ENCODE measurements at regions not wholly inside any gene's neighbourhood (a gene's known extent, or its start where the extent isn't known, plus 50 kb on each side); places are given as distances from the start of the nearest gene placed in this dataset.

DNA sequence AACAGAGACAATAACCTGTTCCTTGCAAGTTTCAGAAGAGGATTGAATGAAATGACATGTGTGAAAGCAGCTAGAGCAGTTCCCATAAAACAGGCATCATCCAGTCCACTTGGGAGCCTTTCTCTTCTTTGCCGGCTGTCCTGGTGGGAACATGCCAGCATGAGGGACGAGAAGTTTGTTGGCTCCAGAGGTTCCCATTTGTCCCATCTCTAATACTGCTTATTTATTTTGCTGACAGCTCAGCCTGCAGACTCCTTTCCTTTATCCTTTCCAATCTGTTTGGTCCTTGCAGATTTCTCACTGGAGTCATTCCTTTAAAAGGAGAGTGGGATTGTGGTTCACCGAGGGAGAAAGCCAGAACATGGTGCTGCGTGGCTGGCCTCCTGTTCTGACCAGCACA is 321.5 kb upstream of the CLINT1 start:
- DNase-seq = no peak

DNA sequence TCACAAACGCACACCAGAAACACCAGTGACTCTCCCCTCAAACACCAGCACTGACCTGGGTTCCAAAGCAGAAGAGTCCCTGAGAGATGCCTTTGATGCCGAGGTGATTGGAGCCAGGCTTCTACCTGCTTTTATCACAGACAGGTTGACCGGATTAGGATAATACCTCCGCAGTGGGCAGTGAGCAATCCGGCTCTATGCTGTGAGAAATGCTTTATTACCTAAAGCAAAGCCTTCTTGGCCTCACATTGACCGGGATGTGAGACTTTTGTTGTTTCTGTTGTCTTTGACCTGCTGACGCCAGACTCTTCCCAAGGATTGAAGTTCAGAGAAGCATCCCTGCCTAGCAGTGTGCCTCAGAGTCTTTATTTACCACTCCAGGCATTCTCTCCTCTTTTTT is 320.3 kb upstream of the CLINT1 start:
- DNase-seq = no peak

DNA sequence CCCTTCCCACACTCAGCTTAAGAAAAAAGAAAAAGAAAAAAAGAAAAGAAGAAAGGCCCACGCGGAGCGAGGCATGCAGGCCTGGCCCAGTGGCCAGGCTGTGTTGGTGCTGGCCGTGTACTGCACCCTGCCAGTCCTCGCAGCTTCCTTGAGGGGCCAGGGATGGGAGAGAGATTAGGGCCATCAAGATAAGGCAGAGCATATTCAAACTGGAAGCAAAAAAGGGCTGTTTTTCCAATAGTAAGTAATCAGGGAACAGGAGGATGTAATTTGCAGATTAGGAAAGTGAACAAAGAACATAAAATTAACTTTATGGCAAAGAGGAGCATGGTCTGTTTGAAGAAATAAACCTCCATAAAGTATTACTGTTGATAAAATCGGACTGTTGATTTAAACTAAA is 319.6 kb upstream of the CLINT1 start:
- no peak for DNase-seq

- DNase-seq = no peak
Observed at GRCh38 chr5:158177146-158177545, 318.2 kb upstream of the CLINT1 start.

GRCh38 chr5:158175934-158176481 is 317.1 kb upstream of the CLINT1 start:
- no peak for DNase-seq

DNA sequence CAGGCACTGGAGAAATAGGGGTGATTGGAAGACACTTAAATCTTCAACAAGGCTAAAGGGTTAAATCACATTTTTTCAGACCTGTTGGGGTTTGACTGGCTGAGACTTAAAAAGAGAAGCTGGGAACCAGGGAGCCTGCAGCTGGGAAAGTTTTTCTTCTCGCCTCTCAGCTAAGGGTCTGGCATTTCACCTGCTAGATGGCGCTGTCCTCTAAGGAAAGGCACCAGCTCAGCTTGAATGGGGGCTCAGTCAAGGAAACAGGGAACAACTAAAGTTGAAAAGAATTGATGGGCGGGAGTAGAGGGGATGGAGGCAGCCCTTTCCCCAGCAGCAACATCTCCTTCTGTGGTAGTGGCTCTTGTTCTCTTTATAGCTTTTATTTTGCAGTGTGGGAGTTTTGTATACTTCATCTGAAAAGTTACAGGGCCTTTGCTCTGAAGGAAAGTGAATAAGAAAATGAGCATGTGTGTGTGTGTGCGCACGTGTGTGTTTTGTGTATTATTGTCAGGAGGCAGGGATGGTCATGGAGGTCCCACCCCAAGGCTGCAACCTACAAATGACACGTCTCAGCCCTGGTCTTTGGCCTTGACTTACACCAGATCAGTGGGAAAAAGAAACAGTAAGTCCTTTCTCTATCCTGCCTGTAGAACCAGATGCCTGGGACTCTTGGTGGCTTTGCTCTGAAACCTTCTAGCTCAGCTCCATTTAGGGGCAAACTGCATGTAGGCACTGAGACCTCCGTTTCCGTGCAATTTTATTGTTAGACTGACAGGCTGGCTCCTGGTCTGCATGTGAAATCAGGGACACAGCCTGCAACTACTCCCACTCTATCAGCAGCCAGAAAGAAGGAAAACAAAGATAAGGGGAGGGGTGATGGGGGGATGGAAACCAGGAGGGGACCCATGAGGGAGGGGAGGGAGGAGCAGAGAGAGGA is 316.2 kb upstream of the CLINT1 start:
- DNase-seq = peak; percentile 70

DNA sequence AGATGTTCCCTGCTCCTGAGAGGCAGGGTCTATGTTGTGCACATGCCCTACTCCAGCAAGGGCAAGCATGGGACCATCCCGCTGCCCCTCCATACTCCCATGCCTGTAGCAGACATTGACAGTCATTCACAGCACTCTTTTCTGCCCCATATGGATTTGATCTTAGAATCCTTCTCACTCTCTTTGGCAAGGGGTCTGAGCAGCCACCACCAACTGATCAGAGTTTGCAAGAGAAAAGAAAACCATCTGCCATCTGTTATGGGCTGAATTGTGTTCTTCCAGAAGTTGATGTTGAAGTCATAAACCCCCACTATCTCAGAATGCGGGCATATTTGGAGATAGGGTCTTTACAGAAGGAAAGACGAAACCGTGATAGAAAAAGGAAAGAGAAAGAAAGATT is 315.1 kb upstream of the CLINT1 start:
- no peak for DNase-seq

GRCh38 chr5:158172005-158172404 is 313.1 kb upstream of the CLINT1 start:
- DNase-seq = no peak

- no peak for DNase-seq
Observed at GRCh38 chr5:158170534-158170933, 311.6 kb upstream of the CLINT1 start.

- DNase-seq = no peak
Observed at GRCh38 chr5:158170060-158170459, 311.1 kb upstream of the CLINT1 start.

DNA sequence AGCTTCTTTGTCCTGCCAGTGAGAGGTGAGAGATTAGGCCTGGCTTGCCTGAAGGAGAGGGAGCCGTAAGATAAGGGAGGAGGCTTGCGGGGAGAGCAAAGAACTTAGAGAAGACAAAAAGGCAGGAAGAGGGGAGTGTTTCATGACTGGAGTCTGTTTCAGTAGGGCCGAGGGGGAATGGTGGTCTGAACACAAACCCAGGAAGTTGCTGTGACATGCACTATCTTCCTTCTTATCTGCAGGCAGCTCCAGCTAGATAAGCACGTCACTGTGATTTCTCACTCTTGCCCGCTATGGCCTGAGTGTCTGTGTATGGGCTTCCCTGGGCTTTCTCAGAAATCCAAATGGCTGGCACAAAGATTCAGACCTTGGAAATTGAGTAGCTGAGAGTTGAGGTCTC is 307.5 kb upstream of the CLINT1 start:
- DNase-seq = no peak

- no peak for DNase-seq
Observed at GRCh38 chr5:158165647-158166046, 306.7 kb upstream of the CLINT1 start.

DNA sequence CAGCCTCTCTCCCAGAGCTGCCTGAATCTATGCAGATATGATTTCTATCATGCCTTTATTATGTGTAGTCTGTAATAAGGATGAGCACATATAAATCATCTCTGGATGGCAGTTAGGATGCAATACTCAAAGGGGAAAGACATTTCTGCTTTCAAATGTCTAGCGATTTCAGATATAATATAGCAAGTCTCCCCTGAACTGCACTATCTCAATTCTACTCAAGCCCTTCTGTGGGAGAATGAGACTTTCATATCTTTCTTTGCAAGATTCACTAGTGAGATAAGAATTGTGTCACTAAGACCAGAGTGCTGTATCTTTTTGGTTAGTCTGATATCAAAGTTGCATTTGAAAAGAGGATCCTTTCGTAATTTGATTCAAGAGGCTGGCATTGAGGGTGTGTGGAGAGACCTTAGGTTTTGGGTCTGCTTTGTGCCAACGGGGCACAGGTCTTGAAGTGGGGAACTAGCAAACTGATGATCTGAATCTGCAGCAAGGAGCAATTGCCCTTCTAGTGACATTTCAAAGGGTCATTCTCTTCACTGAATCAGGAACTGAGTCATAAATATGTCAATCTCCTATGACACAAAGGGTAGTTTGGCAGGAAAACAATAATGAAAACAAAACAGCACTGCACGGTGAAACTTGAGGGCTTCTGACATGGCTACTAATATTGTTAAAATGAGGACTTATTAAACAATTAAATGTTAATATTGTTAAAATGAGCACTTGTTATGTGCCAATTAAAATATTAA is 305.5 kb upstream of the CLINT1 start:
- DNase-seq = no peak

- DNase-seq = peak; percentile 58
Observed at GRCh38 chr5:158163451-158164295, 304.7 kb upstream of the CLINT1 start.

GRCh38 chr5:158162479-158163034 is 303.6 kb upstream of the CLINT1 start:
- no peak for DNase-seq

DNA sequence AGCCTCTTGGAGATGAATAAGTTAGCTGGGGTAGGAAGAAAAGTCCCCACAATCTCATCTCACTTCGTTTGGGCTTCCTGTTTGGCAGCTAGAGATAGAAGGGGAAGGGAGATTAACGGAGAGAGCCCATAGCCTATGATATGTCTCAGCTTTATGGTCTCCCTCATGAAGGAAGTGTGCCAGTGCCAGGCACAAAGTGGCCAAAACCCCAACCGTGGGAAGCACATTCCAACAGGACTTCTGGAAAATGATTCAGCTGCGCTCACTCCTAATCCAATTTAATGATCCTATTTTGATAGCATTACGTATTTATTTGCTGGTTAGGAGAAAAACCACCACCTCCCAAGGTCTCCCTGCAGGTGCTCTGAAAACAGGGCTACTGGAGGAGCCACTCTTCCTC is 303.1 kb upstream of the CLINT1 start:
- DNase-seq = no peak

GRCh38 chr5:158159621-158160020 is 300.7 kb upstream of the CLINT1 start:
- no peak for DNase-seq

DNA sequence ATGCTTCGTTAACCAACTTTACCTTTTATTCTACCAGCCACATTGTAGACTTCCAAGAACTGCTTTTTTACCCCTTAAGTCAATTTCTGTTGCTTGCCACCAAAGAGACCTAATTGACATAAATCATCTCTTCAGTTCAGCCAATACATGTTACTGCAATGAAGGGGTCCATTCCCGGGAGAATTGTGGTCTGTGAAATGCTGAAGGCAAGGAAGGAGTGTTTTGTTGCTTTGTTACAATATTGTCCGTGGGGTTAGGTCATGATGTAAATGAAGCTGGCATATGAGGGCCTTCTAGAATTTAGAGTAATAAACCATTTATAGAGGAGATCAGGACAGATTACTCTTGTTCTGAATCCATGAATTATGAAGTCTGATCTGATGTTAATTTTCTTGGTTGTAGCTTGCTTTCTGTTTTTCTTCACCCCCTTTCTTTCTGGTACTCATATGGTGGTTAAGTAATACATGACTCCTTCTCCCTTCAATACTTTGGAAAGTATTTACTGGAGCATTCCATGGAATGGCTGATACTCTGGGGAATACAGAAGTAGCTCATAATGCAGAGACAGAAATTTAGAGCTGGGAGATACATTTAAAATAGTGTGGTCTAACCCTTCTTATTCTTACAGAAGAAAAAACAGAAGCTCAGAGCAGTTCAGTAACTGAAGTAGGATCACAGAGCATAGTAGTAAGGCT is 297.0 kb upstream of the CLINT1 start:
- no peak for DNase-seq

GRCh38 chr5:158155067-158155466 is 296.1 kb upstream of the CLINT1 start:
- DNase-seq = no peak

DNA sequence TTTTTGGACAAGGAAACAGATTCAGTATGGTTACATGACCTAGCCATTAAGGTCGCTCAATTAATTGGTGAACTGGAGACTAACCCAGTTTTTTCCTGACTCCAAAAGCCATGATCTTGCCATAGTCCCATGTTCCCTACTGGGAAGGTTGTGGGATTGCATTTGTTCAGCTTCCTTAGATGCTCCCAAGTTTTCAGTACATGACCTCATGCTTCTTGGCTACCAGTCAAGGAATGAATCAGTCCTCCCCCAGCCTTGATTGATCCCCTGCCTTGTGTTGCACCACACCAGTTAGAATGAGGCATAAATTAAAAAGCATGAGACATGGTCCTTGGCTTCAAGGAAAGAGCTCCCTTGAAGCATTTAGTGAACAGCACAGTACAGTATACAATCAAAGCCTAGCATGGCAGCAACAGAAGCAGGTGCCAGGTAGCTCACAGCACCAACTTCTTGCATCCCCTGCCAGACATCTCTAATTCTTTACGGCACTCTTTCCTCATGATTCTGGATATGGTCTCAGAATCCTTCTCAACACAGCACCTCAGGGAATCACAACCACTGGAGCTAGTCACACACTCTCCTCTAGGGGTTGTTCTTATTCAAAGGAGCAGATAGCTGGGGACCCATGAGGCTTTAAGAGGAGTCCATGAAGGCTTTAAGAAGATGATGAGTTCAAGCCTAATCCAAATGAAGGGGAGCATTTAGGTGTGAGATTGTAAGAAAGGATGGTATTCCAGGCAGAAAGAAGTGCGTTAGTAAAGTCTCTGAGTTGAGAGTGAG is 295.5 kb upstream of the CLINT1 start:
- no peak for DNase-seq

- no peak for DNase-seq
Observed at GRCh38 chr5:158153508-158153907, 294.6 kb upstream of the CLINT1 start.

Measured in NCI-H2171 treated with DMSO at 0.1 percent for 48 hours (cell line).